WTC11 (cell line): ENCODE measurements at regions not wholly inside any gene's neighbourhood (a gene's known extent, or its start where the extent isn't known, plus 50 kb on each side); places are given as distances from the start of the nearest gene placed in this dataset.

Experiments
- ELF4 ChIP-seq: sonication (generic); formaldehyde crosslinking; IDR thresholded peaks from 2 replicates; pipeline ENCODE4 v1.8.1; 2022; ENCODE audit warnings: low read depth, mild to moderate bottlenecking, moderate library complexity, missing genetic modification reagents
- EMX1 ChIP-seq: fragments of 250-450 bp; sonication (Bioruptor Pico); IDR thresholded peaks from 2 replicates; pipeline ENCODE4 v1.8.0; 2021; ENCODE audit warnings: mild to moderate bottlenecking
- ESRRA ChIP-seq: sonication (generic); formaldehyde crosslinking; IDR thresholded peaks from 2 replicates; pipeline ENCODE4 v1.8.1; 2022; ENCODE audit warnings: mild to moderate bottlenecking, missing genetic modification reagents, borderline replicate concordance
- FOXJ3 ChIP-seq: sonication (generic); formaldehyde crosslinking; IDR thresholded peaks from 2 replicates; pipeline ENCODE4 v1.9.0; 2021; ENCODE audit warnings: missing genetic modification reagents, mild to moderate bottlenecking, borderline replicate concordance
- SP1 ChIP-seq: sonication (generic); formaldehyde crosslinking; conservative IDR thresholded peaks from 2 replicates; pipeline ENCODE4 v1.8.1; 2022; ENCODE audit warnings: missing genetic modification reagents
- TEAD4 ChIP-seq: sonication (generic); formaldehyde crosslinking; IDR thresholded peaks from 2 replicates; pipeline ENCODE4 v1.8.0; 2022; ENCODE audit warnings: mild to moderate bottlenecking, missing genetic modification reagents
- ZNF121 ChIP-seq: sonication (generic); formaldehyde crosslinking; IDR thresholded peaks from 2 replicates; pipeline ENCODE4 v1.8.0; 2023; ENCODE audit warnings: missing genetic modification reagents
- TF ChIP-seq, protein P1 (sequence below): sonication (generic); formaldehyde crosslinking; conservative IDR thresholded peaks from 2 replicates; pipeline ENCODE4 v1.8.1; 2022; ENCODE audit warnings: mild to moderate bottlenecking, missing genetic modification reagents
- TF ChIP-seq, protein P2 (sequence below): sonication (generic); formaldehyde crosslinking; IDR thresholded peaks from 2 replicates; pipeline ENCODE4 v1.8.1; 2023; ENCODE audit warnings: mild to moderate bottlenecking, missing genetic modification reagents, moderate library complexity
- TF ChIP-seq, protein P3 (sequence below): fragments of 200-600 bp; IDR thresholded peaks from 2 replicates; pipeline ENCODE4 v1.8.0; 2022; ENCODE audit warnings: antibody characterized with exemption
- TF ChIP-seq, protein P4 (sequence below): sonication (generic); formaldehyde crosslinking; IDR thresholded peaks from 2 replicates; pipeline ENCODE4 v1.8.1; 2023; ENCODE audit warnings: mild to moderate bottlenecking, missing genetic modification reagents, borderline replicate concordance

DNA sequence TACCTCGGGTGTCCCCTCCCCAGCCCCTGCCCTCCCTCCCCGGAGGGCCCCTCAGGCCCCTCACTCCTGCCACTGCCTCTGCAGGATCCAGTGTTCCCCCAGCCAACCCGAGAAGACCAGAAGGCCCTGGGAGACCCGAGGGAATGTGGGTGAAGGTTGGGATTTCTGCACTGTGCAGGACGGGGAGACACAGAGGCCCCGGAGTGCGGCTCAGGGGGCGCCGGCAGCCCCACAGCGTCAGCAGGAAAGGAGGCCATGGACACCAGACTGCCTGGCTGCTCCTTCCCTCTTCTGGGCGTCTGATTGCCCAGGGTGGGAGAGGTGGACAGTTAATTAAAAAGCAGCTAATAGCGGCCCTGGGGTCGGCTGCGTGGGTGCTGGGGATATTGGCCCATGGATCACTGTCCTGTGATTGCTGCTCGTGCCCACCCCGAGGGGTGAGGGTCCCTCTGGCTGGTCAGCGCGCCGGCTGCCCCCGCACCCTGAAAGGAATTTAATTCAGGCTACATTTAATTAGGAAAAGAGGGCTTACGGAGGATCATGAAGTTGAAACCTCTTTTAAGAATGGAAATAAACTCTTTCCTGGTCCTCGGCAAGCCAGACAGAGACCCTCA lies 57.8 kb upstream of the NKX1-1 start:
- TF ChIP-seq, protein P1, sequence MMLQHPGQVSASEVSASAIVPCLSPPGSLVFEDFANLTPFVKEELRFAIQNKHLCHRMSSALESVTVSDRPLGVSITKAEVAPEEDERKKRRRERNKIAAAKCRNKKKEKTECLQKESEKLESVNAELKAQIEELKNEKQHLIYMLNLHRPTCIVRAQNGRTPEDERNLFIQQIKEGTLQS (CRISPR knock-in tag): no peak
- TF ChIP-seq, protein P2, sequence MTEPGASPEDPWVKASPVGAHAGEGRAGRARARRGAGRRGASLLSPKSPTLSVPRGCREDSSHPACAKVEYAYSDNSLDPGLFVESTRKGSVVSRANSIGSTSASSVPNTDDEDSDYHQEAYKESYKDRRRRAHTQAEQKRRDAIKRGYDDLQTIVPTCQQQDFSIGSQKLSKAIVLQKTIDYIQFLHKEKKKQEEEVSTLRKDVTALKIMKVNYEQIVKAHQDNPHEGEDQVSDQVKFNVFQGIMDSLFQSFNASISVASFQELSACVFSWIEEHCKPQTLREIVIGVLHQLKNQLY: no peak
- TF ChIP-seq ZNF121 (CRISPR knock-in tag) (no peak), ELF4 (no peak), SP1 (CRISPR knock-in tag) (no peak), ESRRA (no peak), TEAD4 (no peak), EMX1 (CRISPR knock-in tag) (no peak), FOXJ3 (no peak)
- TF ChIP-seq, protein P3, sequence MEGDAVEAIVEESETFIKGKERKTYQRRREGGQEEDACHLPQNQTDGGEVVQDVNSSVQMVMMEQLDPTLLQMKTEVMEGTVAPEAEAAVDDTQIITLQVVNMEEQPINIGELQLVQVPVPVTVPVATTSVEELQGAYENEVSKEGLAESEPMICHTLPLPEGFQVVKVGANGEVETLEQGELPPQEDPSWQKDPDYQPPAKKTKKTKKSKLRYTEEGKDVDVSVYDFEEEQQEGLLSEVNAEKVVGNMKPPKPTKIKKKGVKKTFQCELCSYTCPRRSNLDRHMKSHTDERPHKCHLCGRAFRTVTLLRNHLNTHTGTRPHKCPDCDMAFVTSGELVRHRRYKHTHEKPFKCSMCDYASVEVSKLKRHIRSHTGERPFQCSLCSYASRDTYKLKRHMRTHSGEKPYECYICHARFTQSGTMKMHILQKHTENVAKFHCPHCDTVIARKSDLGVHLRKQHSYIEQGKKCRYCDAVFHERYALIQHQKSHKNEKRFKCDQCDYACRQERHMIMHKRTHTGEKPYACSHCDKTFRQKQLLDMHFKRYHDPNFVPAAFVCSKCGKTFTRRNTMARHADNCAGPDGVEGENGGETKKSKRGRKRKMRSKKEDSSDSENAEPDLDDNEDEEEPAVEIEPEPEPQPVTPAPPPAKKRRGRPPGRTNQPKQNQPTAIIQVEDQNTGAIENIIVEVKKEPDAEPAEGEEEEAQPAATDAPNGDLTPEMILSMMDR: no peak
- TF ChIP-seq, protein P4, sequence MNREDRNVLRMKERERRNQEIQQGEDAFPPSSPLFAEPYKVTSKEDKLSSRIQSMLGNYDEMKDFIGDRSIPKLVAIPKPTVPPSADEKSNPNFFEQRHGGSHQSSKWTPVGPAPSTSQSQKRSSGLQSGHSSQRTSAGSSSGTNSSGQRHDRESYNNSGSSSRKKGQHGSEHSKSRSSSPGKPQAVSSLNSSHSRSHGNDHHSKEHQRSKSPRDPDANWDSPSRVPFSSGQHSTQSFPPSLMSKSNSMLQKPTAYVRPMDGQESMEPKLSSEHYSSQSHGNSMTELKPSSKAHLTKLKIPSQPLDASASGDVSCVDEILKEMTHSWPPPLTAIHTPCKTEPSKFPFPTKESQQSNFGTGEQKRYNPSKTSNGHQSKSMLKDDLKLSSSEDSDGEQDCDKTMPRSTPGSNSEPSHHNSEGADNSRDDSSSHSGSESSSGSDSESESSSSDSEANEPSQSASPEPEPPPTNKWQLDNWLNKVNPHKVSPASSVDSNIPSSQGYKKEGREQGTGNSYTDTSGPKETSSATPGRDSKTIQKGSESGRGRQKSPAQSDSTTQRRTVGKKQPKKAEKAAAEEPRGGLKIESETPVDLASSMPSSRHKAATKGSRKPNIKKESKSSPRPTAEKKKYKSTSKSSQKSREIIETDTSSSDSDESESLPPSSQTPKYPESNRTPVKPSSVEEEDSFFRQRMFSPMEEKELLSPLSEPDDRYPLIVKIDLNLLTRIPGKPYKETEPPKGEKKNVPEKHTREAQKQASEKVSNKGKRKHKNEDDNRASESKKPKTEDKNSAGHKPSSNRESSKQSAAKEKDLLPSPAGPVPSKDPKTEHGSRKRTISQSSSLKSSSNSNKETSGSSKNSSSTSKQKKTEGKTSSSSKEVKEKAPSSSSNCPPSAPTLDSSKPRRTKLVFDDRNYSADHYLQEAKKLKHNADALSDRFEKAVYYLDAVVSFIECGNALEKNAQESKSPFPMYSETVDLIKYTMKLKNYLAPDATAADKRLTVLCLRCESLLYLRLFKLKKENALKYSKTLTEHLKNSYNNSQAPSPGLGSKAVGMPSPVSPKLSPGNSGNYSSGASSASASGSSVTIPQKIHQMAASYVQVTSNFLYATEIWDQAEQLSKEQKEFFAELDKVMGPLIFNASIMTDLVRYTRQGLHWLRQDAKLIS (CRISPR knock-in tag): no peak
